Neuronal stem cell (in vitro differentiated cells): ENCODE measurements at regions not wholly inside any gene's neighbourhood (a gene's known extent, or its start where the extent isn't known, plus 50 kb on each side); places are given as distances from the start of the nearest gene placed in this dataset.
A peak's percentile ranks its signal among the peaks of the same experiment; 100 is the strongest.

Experiments used
- DNase-seq: peaks from one replicate; pipeline ENCODE4 v3.0.0-alpha.2; 2013; ENCODE audit warnings: low spot score
- H2AFZ ChIP-seq: one replicate; pipeline ENCODE4 v1.6.1; 2013; ENCODE audit warnings: mild to moderate bottlenecking, low read length, inconsistent platforms
- H2AK5ac ChIP-seq: 2 replicates; pipeline ENCODE4 v1.6.1; 2013; ENCODE audit warnings: low read depth, mild to moderate bottlenecking, inconsistent platforms, low read length, moderate library complexity, mixed read lengths
- H2BK120ac ChIP-seq: 2 replicates; pipeline ENCODE4 v1.6.1; 2013; ENCODE audit warnings: low read depth, mild to moderate bottlenecking, inconsistent platforms, low read length, moderate library complexity, mixed read lengths
- H2BK12ac ChIP-seq: one replicate; pipeline ENCODE4 v1.6.1; 2013; ENCODE audit warnings: low read length, inconsistent platforms
- H2BK15ac ChIP-seq: 2 replicates; pipeline ENCODE4 v1.6.1; 2013; ENCODE audit warnings: mild to moderate bottlenecking, low read length, inconsistent platforms, mixed read lengths
- H2BK5ac ChIP-seq: one replicate; pipeline ENCODE4 v1.6.1; 2013; ENCODE audit warnings: inconsistent platforms, mild to moderate bottlenecking, low read length, moderate library complexity
- H3K14ac ChIP-seq: one replicate; pipeline ENCODE4 v1.6.1; 2013; ENCODE audit warnings: low read length, inconsistent platforms
- H3K18ac ChIP-seq: 2 replicates; pipeline ENCODE4 v1.6.1; 2013; ENCODE audit warnings: low read length, inconsistent platforms
- H3K23ac ChIP-seq: 2 replicates; pipeline ENCODE4 v1.6.1; 2013; ENCODE audit warnings: low read depth, mild to moderate bottlenecking, mixed read lengths, low read length, inconsistent platforms; ENCODE audit not compliant: poor library complexity
- H3K27ac ChIP-seq: replicated peaks from 3 replicates; pipeline ENCODE4 v1.5.1; 2013; ENCODE audit warnings: low read length, inconsistent platforms
- H3K27me3 ChIP-seq, 3 experiments: 2 replicates each; pipeline ENCODE4 v1.6.1; 2013; ENCODE audit warnings: low read length in 3 of 3, mild to moderate bottlenecking in 2 of 3, inconsistent platforms in 1 of 3, low read depth in 1 of 3, mixed read lengths in 1 of 3, moderate library complexity in 1 of 3; ENCODE audit not compliant: control insufficient read depth in 3 of 3, insufficient read depth in 3 of 3
- H3K36me3 ChIP-seq, 2 donors: replicated peaks in 1 of 2; 2 replicates each; pipeline ENCODE4 v1.6.1; 2013; ENCODE audit warnings: low read length in 2 of 2; ENCODE audit not compliant: control insufficient read depth in 2 of 2, insufficient read depth in 2 of 2
- H3K4ac ChIP-seq: 2 replicates; pipeline ENCODE4 v1.6.1; 2013; ENCODE audit warnings: inconsistent platforms, mild to moderate bottlenecking, low read length, moderate library complexity
- H3K4me1 ChIP-seq, 2 donors: 1 replicate in 1 of 2; 2 replicates in 1 of 2; pipeline ENCODE4 v1.6.1; 2013; ENCODE audit warnings: low read length in 2 of 2, low read depth in 1 of 2; ENCODE audit not compliant: control insufficient read depth in 2 of 2, insufficient read depth in 1 of 2
- H3K4me2 ChIP-seq: one replicate; pipeline ENCODE4 v1.6.1; 2013; ENCODE audit warnings: mild to moderate bottlenecking, low read length, inconsistent platforms; ENCODE audit not compliant: insufficient read depth, poor library complexity, severe bottlenecking
- H3K4me3 ChIP-seq, 2 donors: 2 replicates each; pipeline ENCODE4 v1.5.1; 2013; ENCODE audit warnings: low read length in 2 of 2, mild to moderate bottlenecking in 2 of 2, inconsistent platforms in 1 of 2, moderate library complexity in 1 of 2
- H3K79me1 ChIP-seq: one replicate; pipeline ENCODE4 v1.6.1; 2013; ENCODE audit warnings: low read depth, mild to moderate bottlenecking, inconsistent platforms, low read length, moderate library complexity
- H3K9ac ChIP-seq: one replicate; pipeline ENCODE4 v1.6.1; 2013; ENCODE audit warnings: mild to moderate bottlenecking, low read depth, low read length, inconsistent platforms; ENCODE audit not compliant: poor library complexity
- H3K9me3 ChIP-seq, 2 donors: replicated peaks in 1 of 2; 2 replicates each; pipeline versions ENCODE3 to v1.6.1; 2013; ENCODE audit warnings: low read length in 2 of 2, mild to moderate bottlenecking in 2 of 2, inconsistent platforms in 1 of 2, low read depth in 1 of 2, mixed read lengths in 1 of 2, moderate library complexity in 1 of 2; ENCODE audit not compliant: control insufficient read depth in 2 of 2, insufficient read depth in 1 of 2
- H4K8ac ChIP-seq: one replicate; pipeline ENCODE4 v1.6.1; 2013; ENCODE audit warnings: low read depth, mild to moderate bottlenecking, inconsistent platforms, low read length, moderate library complexity
- H4K91ac ChIP-seq: one replicate; pipeline ENCODE4 v1.6.1; 2013; ENCODE audit warnings: low read length, low read depth, mild to moderate bottlenecking, inconsistent platforms; ENCODE audit not compliant: poor library complexity
- WGBS, 2 donors: extraction: QIAGEN DNeasy Blood & Tissue Kit; methylation state at CpG; one replicate each; pipeline ENCODE4 v1.1.7; 2013; ENCODE audit warnings: missing lambda C conversion rate in 2 of 2, mixed read lengths in 1 of 2; ENCODE audit not compliant: insufficient read length in 2 of 2, insufficient replicate concordance in 1 of 2; ENCODE audit errors: extremely low coverage in 2 of 2; 5-methylcytosine and 5-hydroxymethylcytosine counted together

DNA sequence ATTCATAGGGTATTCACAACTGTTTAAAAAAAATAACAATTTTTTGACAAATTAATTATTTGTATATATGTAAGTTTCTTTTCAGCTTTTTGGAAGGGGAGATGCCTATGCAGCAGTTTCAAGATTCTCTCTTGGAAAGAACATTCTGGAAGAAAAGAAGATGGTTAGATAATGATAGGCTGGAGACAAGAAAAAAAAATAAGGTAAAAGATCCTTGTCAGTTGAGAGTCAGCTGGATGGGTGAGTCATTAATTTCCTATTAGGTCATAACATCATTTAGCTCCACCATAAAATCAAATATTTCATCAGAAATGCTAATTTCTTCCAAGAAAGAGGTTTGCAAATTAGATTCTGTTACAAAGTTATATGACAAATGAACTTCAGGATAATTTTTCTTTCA lies 880.4 kb downstream of the EPHA7 start:
- Histone ChIP-seq H3K27ac (no peak overlapping the region), H2BK12ac (no peak overlapping the region), H3K9me3 (no peaks in the 10 kb centered on the region), H4K8ac (no peak overlapping the region), H2AK5ac (no peak overlapping the region), H3K14ac (no peak overlapping the region), H3K4me3 (no peak overlapping the region), H3K4ac (no peak overlapping the region), H4K91ac (no peak overlapping the region), H2BK5ac (no peak overlapping the region), H2AFZ (no peak overlapping the region), H3K4me1 (peaks cover 0 to 1% of the 10 kb centered on the region in 2 donors), H3K79me1 (no peaks in the 10 kb centered on the region), H3K4me2 (no peak overlapping the region), H3K36me3 (no peaks in the 10 kb centered on the region), H3K18ac (no peak overlapping the region), H3K9ac (no peak overlapping the region), H2BK120ac (no peak overlapping the region), H3K27me3 (no peaks in the 10 kb centered on the region), H3K23ac (no peak overlapping the region), H2BK15ac (no peak overlapping the region)
- DNase-seq: no peak

- no peak overlapping the region for H3K18ac ChIP-seq
- H3K4ac ChIP-seq: no peak overlapping the region
- peak overlapping the region; percentile 20 for H2AFZ ChIP-seq
- H3K27me3 ChIP-seq: no peaks in the 10 kb centered on the region
- H3K9me3 ChIP-seq: no peaks in the 10 kb centered on the region
- peak; percentile 1 for DNase-seq
- no peak overlapping the region for H3K9ac ChIP-seq
- H4K91ac ChIP-seq: no peak overlapping the region
- H3K36me3 ChIP-seq: no peaks in the 10 kb centered on the region
- no peak overlapping the region for H3K4me3 ChIP-seq
- no peak overlapping the region for H4K8ac ChIP-seq
- H3K14ac ChIP-seq: no peak overlapping the region
- no peak overlapping the region for H2BK5ac ChIP-seq
- H2BK120ac ChIP-seq: no peak overlapping the region
- no peak overlapping the region for H2BK15ac ChIP-seq
- no peak overlapping the region for H3K23ac ChIP-seq
- no peak overlapping the region for H2BK12ac ChIP-seq
- no peak overlapping the region for H3K4me2 ChIP-seq
- WGBS, 2 donors: no CpG with 5 or more reads among the region's 1 CpG
- no peak overlapping the region for H2AK5ac ChIP-seq
- H3K27ac ChIP-seq: no peak overlapping the region
- no peaks in the 10 kb centered on the region for H3K79me1 ChIP-seq
- peaks cover 0 to 1% of the 10 kb centered on the region in 2 donors for H3K4me1 ChIP-seq
Observed at GRCh38 chr6:92538275-92538674, 881.1 kb downstream of the EPHA7 start.

DNA sequence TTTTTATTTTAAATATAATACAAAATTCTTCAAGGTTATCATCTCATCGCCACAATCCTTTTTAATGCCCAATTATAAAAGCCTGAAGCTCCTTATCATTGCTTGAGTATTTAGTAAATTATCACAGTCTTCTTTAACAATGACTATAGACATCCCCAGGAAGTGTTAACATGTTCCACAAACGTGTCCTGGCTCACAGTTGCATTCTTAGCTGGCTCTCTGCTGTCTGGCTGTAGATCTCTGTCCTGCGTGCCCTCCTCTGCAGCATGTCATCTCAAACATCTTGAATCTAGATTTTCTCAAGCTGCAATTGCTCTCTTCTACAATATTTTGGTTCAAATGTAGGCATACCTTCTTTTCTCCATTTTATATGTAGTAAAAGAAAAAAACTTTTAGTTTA lies 885.2 kb downstream of the EPHA7 start:
- Histone ChIP-seq H3K14ac (no peak overlapping the region), H3K4me1 (peaks cover 0 to 1% of the 10 kb centered on the region in 2 donors), H2BK12ac (no peak overlapping the region), H3K27me3 (no peaks in the 10 kb centered on the region), H3K27ac (no peak overlapping the region), H3K18ac (no peak overlapping the region), H3K9ac (no peak overlapping the region), H3K4me2 (no peak overlapping the region), H2BK5ac (no peak overlapping the region), H3K36me3 (no peaks in the 10 kb centered on the region), H4K91ac (no peak overlapping the region), H3K9me3 (no peaks in the 10 kb centered on the region), H3K4me3 (no peak overlapping the region), H3K23ac (no peak overlapping the region), H2AFZ (no peak overlapping the region), H3K4ac (no peak overlapping the region), H4K8ac (no peak overlapping the region), H2AK5ac (no peak overlapping the region), H2BK15ac (no peak overlapping the region), H3K79me1 (no peaks in the 10 kb centered on the region), H2BK120ac (no peak overlapping the region)
- no CpG with 5 or more reads among the region's 3 CpGs for WGBS, 2 donors
- no peak for DNase-seq

GRCh38 chr6:92522589-92522988 lies 896.8 kb downstream of the EPHA7 start:
- H2AK5ac ChIP-seq: no peak overlapping the region
- H4K8ac ChIP-seq: no peak overlapping the region
- no peak overlapping the region for H3K23ac ChIP-seq
- H2BK120ac ChIP-seq: no peak overlapping the region
- no peak overlapping the region for H2BK12ac ChIP-seq
- no peak overlapping the region for H3K4me3 ChIP-seq
- no peak overlapping the region for H2AFZ ChIP-seq
- H3K4ac ChIP-seq: no peak overlapping the region
- H3K27ac ChIP-seq: no peak overlapping the region
- no peak overlapping the region for H3K4me2 ChIP-seq
- no peak overlapping the region for H3K14ac ChIP-seq
- no peaks in the 10 kb centered on the region for H3K9me3 ChIP-seq
- H3K4me1 ChIP-seq: no peaks in the 10 kb centered on the region
- no peak overlapping the region for H3K9ac ChIP-seq
- no peaks in the 10 kb centered on the region for H3K36me3 ChIP-seq
- H3K27me3 ChIP-seq: no peaks in the 10 kb centered on the region
- no peaks in the 10 kb centered on the region for H3K79me1 ChIP-seq
- no peak overlapping the region for H2BK5ac ChIP-seq
- no peak overlapping the region for H3K18ac ChIP-seq
- no peak overlapping the region for H2BK15ac ChIP-seq
- DNase-seq: no peak
- WGBS, 2 donors: no CpG with 5 or more reads among the region's 2 CpGs
- no peak overlapping the region for H4K91ac ChIP-seq
